Glutamatergic neuron (in vitro differentiated cells): ENCODE measurements at regions not wholly inside any gene's neighbourhood (a gene's known extent, or its start where the extent isn't known, plus 50 kb on each side); places are given as distances from the start of the nearest gene placed in this dataset.
A peak's percentile ranks its signal among the peaks of the same experiment; 100 is the strongest.

ENCODE experiments used
- DNase-seq: peaks from one replicate; pipeline ENCODE4 v3.0.0; 2022
- H3K27ac Mint-ChIP-seq: one replicate; pipeline ENCODE4 v1.8.0; 2020; ENCODE audit warnings: mild to moderate bottlenecking, mixed read lengths, inconsistent platforms; ENCODE audit not compliant: unreplicated experiment
- H3K27me3 Mint-ChIP-seq: one replicate; pipeline ENCODE4 v1.8.0; 2020; ENCODE audit warnings: mild to moderate bottlenecking, moderate library complexity, mixed read lengths, inconsistent platforms; ENCODE audit not compliant: unreplicated experiment
- H3K36me3 Mint-ChIP-seq: one replicate; pipeline ENCODE4 v1.8.0; 2020; ENCODE audit warnings: mild to moderate bottlenecking, mixed read lengths, inconsistent platforms; ENCODE audit not compliant: unreplicated experiment
- H3K4me1 Mint-ChIP-seq: one replicate; pipeline ENCODE4 v1.8.0; 2020; ENCODE audit warnings: mild to moderate bottlenecking, low read depth, mixed read lengths, inconsistent platforms; ENCODE audit not compliant: unreplicated experiment
- H3K4me3 Mint-ChIP-seq: one replicate; pipeline ENCODE4 v1.8.0; 2020; ENCODE audit warnings: mild to moderate bottlenecking, mixed read lengths, inconsistent platforms; ENCODE audit not compliant: unreplicated experiment
- H3K9me3 Mint-ChIP-seq: one replicate; pipeline ENCODE4 v1.8.0; 2020; ENCODE audit warnings: mild to moderate bottlenecking, moderate library complexity, mixed read lengths, inconsistent platforms; ENCODE audit not compliant: unreplicated experiment
- CTCF ChIP-seq: fragments of 200-600 bp; sonication (generic); IDR thresholded peaks from one replicate; pipeline ENCODE4 v1.5.0; 2021; ENCODE audit not compliant: partially characterized antibody, unreplicated experiment

GRCh38 chr20:22453244-22454080 is 130.9 kb downstream of the FOXA2 start:
- H3K9me3 Mint-ChIP-seq, result no peaks in the 10 kb centered on the region

GRCh38 chr20:22452442-22453011 is 131.8 kb downstream of the FOXA2 start:
- H3K4me3 Mint-ChIP-seq, result no peak overlapping the region
- no peaks in the 10 kb centered on the region for H3K4me1 Mint-ChIP-seq
- no peaks in the 10 kb centered on the region for H3K9me3 Mint-ChIP-seq
- H3K27ac Mint-ChIP-seq, result no peak overlapping the region
- no peak for DNase-seq
- H3K36me3 Mint-ChIP-seq, result no peaks in the 10 kb centered on the region
- no peaks in the 10 kb centered on the region for H3K27me3 Mint-ChIP-seq
- TF ChIP-seq CTCF, result no peak

More at GRCh38 chr20:22453244-22454080, 130.9 kb downstream of the FOXA2 start:
- Mint-ChIP-seq H3K4me3 (no peak overlapping the region), H3K27ac (no peak overlapping the region), H3K36me3 (no peaks in the 10 kb centered on the region), H3K4me1 (no peaks in the 10 kb centered on the region), H3K27me3 (no peaks in the 10 kb centered on the region)
- DNase-seq, result no peak
- peak; percentile 89 for TF ChIP-seq CTCF

- Mint-ChIP-seq H3K27me3 (no peaks in the 10 kb centered on the region), H3K27ac (no peak overlapping the region), H3K36me3 (no peaks in the 10 kb centered on the region), H3K4me1 (no peaks in the 10 kb centered on the region), H3K9me3 (no peaks in the 10 kb centered on the region), H3K4me3 (no peak overlapping the region)
- no peak for DNase-seq
- no peak for TF ChIP-seq CTCF
These were observed 133.8 kb downstream of the FOXA2 start for GRCh38 chr20:22450537-22450936.

GRCh38 chr20:22449188-22449973 is 135.0 kb downstream of the FOXA2 start:
- Mint-ChIP-seq H3K27me3 (no peaks in the 10 kb centered on the region), H3K4me3 (no peak overlapping the region), H3K36me3 (no peaks in the 10 kb centered on the region), H3K4me1 (no peaks in the 10 kb centered on the region), H3K9me3 (no peaks in the 10 kb centered on the region), H3K27ac (no peak overlapping the region)
- DNase-seq, result no peak
- no peak for TF ChIP-seq CTCF
